H1 (cell line): ENCODE measurements at regions not wholly inside any gene's neighbourhood (a gene's known extent, or its start where the extent isn't known, plus 50 kb on each side); places are given as distances from the start of the nearest gene placed in this dataset.
A peak's percentile ranks its signal among the peaks of the same experiment; 100 is the strongest.

ENCODE experiments used
- CTCF ChIA-PET: fragments of 300-600 bp; sonication (Branson Sonifier 250); formaldehyde crosslinking; loops from one replicate; lab custom pipeline; 2021; ENCODE audit not compliant: partially characterized antibody; lab: Charles Lee
- POLR2A ChIA-PET: fragments of 300-600 bp; sonication (Branson Sonifier 250); formaldehyde crosslinking; loops from one replicate; lab custom pipeline; 2021; ENCODE audit warnings: inconsistent platforms; ENCODE audit not compliant: partially characterized antibody; lab: Charles Lee
- DNase-seq, 2 experiments: peaks; one replicate each; pipeline versions ENCODE4 v3.0.0 to v3.0.0-alpha.2; 2010 to 2022; ENCODE audit warnings: low spot score in 2 of 2, low read depth in 1 of 2, mixed read lengths in 1 of 2
- FAIRE-seq: peaks from 2 replicates; lab custom pipeline; 2011; peaks lifted over from hg19 to GRCh38; lab: Jason Lieb, UNC
- H2AFZ ChIP-seq: 2 replicates; pipeline ENCODE4 v1.8.1; 2012; ENCODE audit warnings: low read length, inconsistent platforms
- H2AK5ac ChIP-seq: 2 replicates; pipeline ENCODE4 v1.6.1; 2013; ENCODE audit warnings: low read depth, low read length
- H2BK120ac ChIP-seq: replicated peaks from 2 replicates; pipeline ENCODE3; 2013; ENCODE audit warnings: low read depth, low read length, inconsistent platforms
- H2BK12ac ChIP-seq: 2 replicates; pipeline ENCODE4 v1.6.1; 2013; ENCODE audit warnings: low read depth, low read length
- H2BK15ac ChIP-seq: 2 replicates; pipeline ENCODE4 v1.6.1; 2013; ENCODE audit warnings: low read length
- H2BK20ac ChIP-seq: 2 replicates; pipeline ENCODE4 v1.6.1; 2013; ENCODE audit warnings: low read length
- H2BK5ac ChIP-seq: 2 replicates; pipeline ENCODE4 v1.6.1; 2013; ENCODE audit warnings: low read depth, low read length
- H3K14ac ChIP-seq: 2 replicates; pipeline ENCODE4 v1.6.1; 2013; ENCODE audit warnings: inconsistent platforms; ENCODE audit not compliant: insufficient read length
- H3K18ac ChIP-seq: 2 replicates; pipeline ENCODE4 v1.6.1; 2013; ENCODE audit warnings: low read length; ENCODE audit errors: extremely low read depth
- H3K23ac ChIP-seq: 2 replicates; pipeline ENCODE4 v1.6.1; 2013; ENCODE audit warnings: inconsistent platforms; ENCODE audit not compliant: insufficient read length
- H3K23me2 ChIP-seq: 2 replicates; pipeline ENCODE4 v1.6.1; 2013; ENCODE audit warnings: low read depth, low read length
- H3K27ac ChIP-seq: 2 replicates; pipeline ENCODE4 v1.6.1; 2011; ENCODE audit warnings: low read depth, low read length, inconsistent platforms
- H3K27me3 ChIP-seq, 4 experiments: replicated peaks in 1 of 4; 1 replicate in 1 of 4; 2 replicates in 3 of 4; pipeline versions ENCODE4 v1.6.1 to v1.8.1; 2011 to 2013; ENCODE audit warnings: low read length in 3 of 4, mild to moderate bottlenecking in 3 of 4, inconsistent platforms in 2 of 4, mixed read lengths in 2 of 4, moderate library complexity in 1 of 4; ENCODE audit not compliant: control insufficient read depth in 3 of 4, insufficient read depth in 3 of 4; ENCODE audit errors: extremely low read depth in 1 of 4
- H3K36me3 ChIP-seq, 4 experiments: 2 replicates each; pipeline versions ENCODE4 v1.6.1 to v1.8.1; 2011 to 2013; ENCODE audit warnings: mild to moderate bottlenecking in 4 of 4, low read length in 3 of 4, moderate library complexity in 2 of 4, control low read depth in 1 of 4, inconsistent platforms in 1 of 4; ENCODE audit not compliant: insufficient read depth in 4 of 4, control insufficient read depth in 2 of 4
- H3K4ac ChIP-seq: replicated peaks from 2 replicates; pipeline ENCODE3; 2013; ENCODE audit warnings: low read length, low read depth, mixed read lengths, inconsistent platforms; ENCODE audit not compliant: insufficient read length
- H3K4me1 ChIP-seq, 4 experiments: replicated peaks in 1 of 4; 1 replicate in 1 of 4; 2 replicates in 3 of 4; pipeline versions ENCODE4 v1.6.1 to v1.8.1; 2011 to 2013; ENCODE audit warnings: low read length in 3 of 4, inconsistent platforms in 2 of 4, mixed read lengths in 1 of 4; ENCODE audit not compliant: insufficient read depth in 4 of 4, control insufficient read depth in 3 of 4
- H3K4me2 ChIP-seq, 2 experiments: 2 replicates each; pipeline versions ENCODE4 v1.6.1 to v1.8.1; 2011 to 2013; ENCODE audit warnings: low read depth in 2 of 2, low read length in 2 of 2, control low read depth in 1 of 2, inconsistent platforms in 1 of 2, mild to moderate bottlenecking in 1 of 2; ENCODE audit not compliant: insufficient read depth in 1 of 2
- H3K4me3 ChIP-seq, 4 experiments: fragments of 200-600, 300-600 bp in 1 of 4; sonication (generic), shearing (Covaris generic), sonication (Bioruptor Twin) in 1 of 4; 2 replicates each; pipeline versions ENCODE4 v1.5.1 to v1.8.1; 2011 to 2016; ENCODE audit warnings: low read length in 4 of 4, low read depth in 3 of 4, control low read depth in 2 of 4, inconsistent platforms in 2 of 4, mild to moderate bottlenecking in 2 of 4, mixed read lengths in 1 of 4, moderate library complexity in 1 of 4; ENCODE audit not compliant: insufficient read depth in 2 of 4; ENCODE audit errors: extremely low read depth in 1 of 4
- H3K56ac ChIP-seq: replicated peaks from 2 replicates; pipeline ENCODE3; 2013; ENCODE audit warnings: low read depth, mild to moderate bottlenecking, mixed read lengths, low read length, inconsistent platforms; ENCODE audit not compliant: insufficient read length
- H3K79me1 ChIP-seq: 2 replicates; pipeline ENCODE4 v1.6.1; 2013; ENCODE audit warnings: low read depth, low read length, control low read depth
- H3K79me2 ChIP-seq, 2 experiments: 2 replicates each; pipeline versions ENCODE4 v1.6.1 to v1.8.1; 2012 to 2013; ENCODE audit warnings: low read length in 2 of 2, mild to moderate bottlenecking in 2 of 2, inconsistent platforms in 1 of 2; ENCODE audit not compliant: insufficient read depth in 2 of 2, control insufficient read depth in 1 of 2
- H3K9ac ChIP-seq, 4 experiments: replicated peaks in 1 of 4; 1 replicate in 1 of 4; 2 replicates in 3 of 4; pipeline versions ENCODE4 v1.6.1 to v1.8.1; 2011 to 2013; ENCODE audit warnings: low read depth in 3 of 4, low read length in 3 of 4, control low read depth in 2 of 4, mild to moderate bottlenecking in 2 of 4, moderate library complexity in 2 of 4, inconsistent platforms in 1 of 4; ENCODE audit errors: extremely low read depth in 1 of 4
- H3K9me3 ChIP-seq, 2 experiments: 2 replicates each; pipeline versions ENCODE4 v1.6.1 to v1.8.1; 2012 to 2013; ENCODE audit warnings: mild to moderate bottlenecking in 2 of 2, moderate library complexity in 2 of 2, control low read depth in 1 of 2, inconsistent platforms in 1 of 2, low read depth in 1 of 2, low read length in 1 of 2, mixed read lengths in 1 of 2; ENCODE audit not compliant: insufficient read depth in 2 of 2
- H4K20me1 ChIP-seq, 2 experiments: replicated peaks in 1 of 2; 2 replicates each; pipeline versions ENCODE3 to v1.8.1; 2011 to 2013; ENCODE audit warnings: inconsistent platforms in 2 of 2, low read length in 2 of 2, mild to moderate bottlenecking in 1 of 2; ENCODE audit not compliant: insufficient read depth in 2 of 2, control insufficient read depth in 1 of 2
- H4K5ac ChIP-seq: 2 replicates; pipeline ENCODE4 v1.6.1; 2013; ENCODE audit warnings: low read length, low read depth, mixed read lengths, inconsistent platforms; ENCODE audit not compliant: insufficient read length
- H4K8ac ChIP-seq: 2 replicates; pipeline ENCODE4 v1.8.0; 2013; ENCODE audit warnings: mild to moderate bottlenecking, moderate library complexity, low read length, inconsistent platforms; ENCODE audit not compliant: insufficient read depth; ENCODE audit errors: extremely low read depth
- H4K91ac ChIP-seq: replicated peaks from 2 replicates; pipeline ENCODE3; 2013; ENCODE audit warnings: low read length, mixed read lengths, inconsistent platforms; ENCODE audit not compliant: insufficient read length
- BCL11A ChIP-seq, 2 experiments: IDR thresholded peaks; one replicate each; pipeline ENCODE4 v1.6.1; 2011; ENCODE audit warnings: low read depth in 2 of 2, low read length in 2 of 2, mild to moderate bottlenecking in 2 of 2
- KDM1A ChIP-seq: fragments of 200-600, 300-600 bp; sonication (generic); IDR thresholded peaks from 2 replicates; pipeline ENCODE4 v1.7.1; 2016; ENCODE audit warnings: mild to moderate bottlenecking, low read length, borderline replicate concordance
- KDM4A ChIP-seq: IDR thresholded peaks from one replicate; pipeline ENCODE4 v1.7.1; 2012; ENCODE audit warnings: low read depth, mild to moderate bottlenecking, moderate library complexity, low read length, inconsistent platforms; ENCODE audit not compliant: severe bottlenecking
- POLR2A ChIP-seq, 2 experiments: IDR thresholded peaks; 1 replicate in 1 of 2; 2 replicates in 1 of 2; pipeline ENCODE4 v1.6.1; 2011; ENCODE audit warnings: low read depth in 2 of 2, low read length in 2 of 2, mild to moderate bottlenecking in 2 of 2; ENCODE audit errors: control extremely low read depth in 1 of 2
- SUZ12 ChIP-seq: fragments of 200-600 bp; sonication (generic); IDR thresholded peaks from 2 replicates; pipeline ENCODE4 v1.6.1; 2012; ENCODE audit warnings: mild to moderate bottlenecking, inconsistent platforms, low read length, moderate library complexity, mixed read lengths
- WGBS, 2 experiments: shearing (Covaris generic) in 1 of 2; methylation state at CpG; one replicate each; pipeline versions ENCODE4 v1.1.6 to v1.1.7; 2013 to 2015; ENCODE audit warnings: low lambda C conversion rate in 2 of 2, mixed read lengths in 2 of 2, inconsistent platforms in 1 of 2, low coverage in 1 of 2, missing lambda C conversion rate in 1 of 2; ENCODE audit not compliant: insufficient replicate concordance in 2 of 2, insufficient coverage in 1 of 2, insufficient read length in 1 of 2; ENCODE audit errors: extremely low coverage in 1 of 2, missing lambda C conversion rate in 1 of 2; 5-methylcytosine and 5-hydroxymethylcytosine counted together
- TF ChIP-seq, protein P1 (sequence below): IDR thresholded peaks from 2 replicates; pipeline ENCODE4 v1.6.1; 2011; ENCODE audit warnings: low read depth, mild to moderate bottlenecking, low read length; ENCODE audit not compliant: insufficient read depth

DNA sequence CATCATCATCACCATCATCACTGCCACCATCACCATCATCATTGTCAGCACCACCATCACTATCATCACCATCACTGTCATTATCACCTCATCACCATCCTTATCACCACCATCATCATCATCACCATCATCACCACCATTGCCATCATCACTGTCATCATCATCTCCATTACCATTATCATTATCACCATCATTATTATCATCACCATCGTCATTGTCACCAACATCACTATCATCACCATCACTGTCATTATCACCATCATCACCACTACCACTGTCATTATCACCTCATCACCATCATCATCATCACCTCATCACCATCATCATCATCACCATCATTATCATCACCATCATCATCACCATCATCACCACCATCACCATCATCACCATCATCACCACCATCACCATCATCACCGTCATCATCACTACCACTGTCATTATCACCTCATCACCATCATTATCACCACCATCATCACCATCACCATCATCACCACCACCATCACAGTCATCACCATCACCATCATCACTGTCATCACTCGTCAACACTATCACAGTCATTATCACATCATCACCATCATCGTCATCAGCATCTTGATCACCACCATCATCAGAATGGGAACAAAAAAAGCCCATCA is 191.1 kb downstream of the TTLL2 start:
- no peaks in the 10 kb centered on the region for H3K79me2 ChIP-seq
- peaks cover 9% of the 10 kb centered on the region; the same call in 1 of the 2 replicates for H3K23me2 ChIP-seq
- no peak overlapping the region for H3K4me2 ChIP-seq
- H3K36me3 ChIP-seq = no peaks in the 10 kb centered on the region
- H3K9me3 ChIP-seq = no peaks in the 10 kb centered on the region
- no peak overlapping the region for H2BK120ac ChIP-seq
- H4K20me1 ChIP-seq = peaks cover 0 to 4% of the 10 kb centered on the region in 2 experiments
- no peak overlapping the region for H2BK12ac ChIP-seq
- no peak overlapping the region for H3K9ac ChIP-seq
- H4K91ac ChIP-seq = no peak overlapping the region
- no peak overlapping the region for H4K8ac ChIP-seq
- no peak overlapping the region for H2BK20ac ChIP-seq
- H2AFZ ChIP-seq = no peak overlapping the region
- peak overlapping the region; percentile 61 for H3K56ac ChIP-seq
- H3K27me3 ChIP-seq = no peaks in the 10 kb centered on the region
- H2BK5ac ChIP-seq = no peak overlapping the region
- no peak for FAIRE-seq
- no peaks in the 10 kb centered on the region for H3K79me1 ChIP-seq
- H3K27ac ChIP-seq = no peak overlapping the region
- H3K14ac ChIP-seq = no peak overlapping the region
- ChIA-PET CTCF (no interaction called here), POLR2A (no interaction called here)
- H3K23ac ChIP-seq = no peak overlapping the region
- H2BK15ac ChIP-seq = no peak overlapping the region
- no peak overlapping the region for H3K4me3 ChIP-seq
- no peak overlapping the region; the same call in 1 of the 2 replicates for H2AK5ac ChIP-seq
- no peak overlapping the region for H3K18ac ChIP-seq
- no peak overlapping the region for H3K4ac ChIP-seq
- TF ChIP-seq KDM4A (no peak), SUZ12 (no peak), KDM1A (no peak), POLR2A (IDR thresholded peaks at IDR 0.05; ENCODE audit: control extremely low read depth in 1 of 2, low read depth in 2 of 2, low read length in 2 of 2) (no peak), BCL11A (IDR thresholded peaks at IDR 0.05; ENCODE audit: low read depth in 2 of 2, low read length in 2 of 2) (no peak)
- TF ChIP-seq, protein P1, sequence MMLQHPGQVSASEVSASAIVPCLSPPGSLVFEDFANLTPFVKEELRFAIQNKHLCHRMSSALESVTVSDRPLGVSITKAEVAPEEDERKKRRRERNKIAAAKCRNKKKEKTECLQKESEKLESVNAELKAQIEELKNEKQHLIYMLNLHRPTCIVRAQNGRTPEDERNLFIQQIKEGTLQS = no peak
- TF ChIP-seq, all 59 proteins: peak for 0
- WGBS, 2 experiments = 58% methylated on average over 4 of the region's 4 CpGs; no CpG with 5 or more reads in 1 of the 2 experiments
- Histone ChIP-seq H3K4me1 (no peaks in the 10 kb centered on the region; a peak in 1 of 7 replicates), H4K5ac (no peak overlapping the region)
- DNase-seq = no peak
